GM12878 (cell line): ENCODE measurements at regions not wholly inside any gene's neighbourhood (a gene's known extent, or its start where the extent isn't known, plus 50 kb on each side); places are given as distances from the start of the nearest gene placed in this dataset.

Experiments
- ATAC-seq: fragments of 200-7000 bp; cut with Tn5 transposase; 3 replicates; pipeline ENCODE4 v1.9.1; 2020; ENCODE audit warnings: mild to moderate bottlenecking, moderate library complexity
- BruUV-seq: library from RNA; stranded (reverse); fragments of 400-500 nt; replicated peaks from 2 replicates; lab custom pipeline; 2021; lab: Mats Ljungman, UMichigan
- CTCF ChIA-PET: fragments of 300-600 bp; sonication (Branson Sonifier 250); formaldehyde crosslinking; extraction: SDS; loops from one replicate; lab custom pipeline; 2021; ENCODE audit warnings: inconsistent platforms; lab: Yijun Ruan, JAX
- POLR2A ChIA-PET: fragments of 350-600 bp; formaldehyde crosslinking; extraction: SDS; loops from one replicate; lab custom pipeline; 2021; ENCODE audit warnings: inconsistent platforms; lab: Charles Lee
- RAD21 ChIA-PET: fragments of 300-600 bp; sonication (Branson Sonifier 250); formaldehyde crosslinking; loops from one replicate; lab custom pipeline; 2023; ENCODE audit warnings: antibody characterized with exemption; ENCODE audit not compliant: unreplicated experiment; lab: Charles Lee
- SMC1A ChIA-PET: fragments of 300-600 bp; sonication (Branson Sonifier 250); formaldehyde crosslinking; loops from one replicate; lab custom pipeline; 2023; ENCODE audit not compliant: unreplicated experiment, uncharacterized antibody; lab: Charles Lee
- DNase-seq: peaks from one replicate; pipeline ENCODE4 v3.0.0-alpha.2; 2011; ENCODE audit warnings: low read depth, low spot score
- FAIRE-seq: peaks from 3 replicates; lab custom pipeline; 2011; peaks lifted over from hg19 to GRCh38; lab: Jason Lieb, UNC
- H2AFZ ChIP-seq: 2 replicates; pipeline ENCODE4 v1.6.0; 2011; ENCODE audit warnings: low read depth, low read length, control low read depth; ENCODE audit not compliant: control insufficient read depth
- H3K27ac ChIP-seq: 2 replicates; pipeline ENCODE4 v1.5.1; 2011; ENCODE audit warnings: control low read depth; ENCODE audit not compliant: control insufficient read depth, insufficient read depth
- H3K27me3 ChIP-seq, 2 experiments: replicated peaks in 1 of 2; 2 replicates each; pipeline versions ENCODE4 v1.6.0 to v1.6.1; 2011; ENCODE audit warnings: low read length in 1 of 2; ENCODE audit not compliant: control insufficient read depth in 2 of 2, insufficient read depth in 2 of 2
- H3K36me3 ChIP-seq, 2 experiments: 2 replicates each; pipeline ENCODE4 v1.5.1; 2011; ENCODE audit warnings: low read length in 1 of 2; ENCODE audit not compliant: control insufficient read depth in 2 of 2, insufficient read depth in 2 of 2
- H3K4me1 ChIP-seq: 2 replicates; pipeline ENCODE4 v1.6.1; 2011; ENCODE audit warnings: mild to moderate bottlenecking, low read length, moderate library complexity, mixed read lengths; ENCODE audit not compliant: control insufficient read depth, insufficient read depth
- H3K4me2 ChIP-seq: 2 replicates; pipeline ENCODE4 v1.6.0; 2011; ENCODE audit warnings: control low read depth; ENCODE audit not compliant: control insufficient read depth, insufficient read depth
- H3K4me3 ChIP-seq: fragments of 200-600 bp; sonication (generic); 2 replicates; pipeline ENCODE4 v1.5.1; 2016
- H3K79me2 ChIP-seq: 2 replicates; pipeline ENCODE4 v1.6.0; 2011; ENCODE audit warnings: low read length; ENCODE audit not compliant: control insufficient read depth, insufficient read depth
- H3K9ac ChIP-seq: 2 replicates; pipeline ENCODE4 v1.8.0; 2011; ENCODE audit warnings: low read length, control low read depth, mixed read lengths; ENCODE audit not compliant: control insufficient read depth, insufficient read depth
- H3K9me3 ChIP-seq: replicated peaks from 3 replicates; pipeline ENCODE4 v1.5.1; 2011; ENCODE audit warnings: mild to moderate bottlenecking, low read length; ENCODE audit not compliant: control insufficient read depth, insufficient read depth
- H4K20me1 ChIP-seq: 2 replicates; pipeline ENCODE4 v1.6.0; 2011; ENCODE audit not compliant: control insufficient read depth, insufficient read depth
- BCL11A ChIP-seq: IDR thresholded peaks from 2 replicates; pipeline ENCODE4 v1.6.1; 2011; ENCODE audit warnings: low read depth, low read length
- CHD2 ChIP-seq: IDR thresholded peaks from 2 replicates; pipeline ENCODE4 v1.6.1; 2011; ENCODE audit warnings: low read depth, low read length, improper control_type of control experiment, borderline replicate concordance
- CREB1 ChIP-seq: IDR thresholded peaks from 2 replicates; pipeline ENCODE4 v1.6.1; 2012; ENCODE audit warnings: low read depth, mild to moderate bottlenecking, inconsistent platforms
- CTCF ChIP-seq, 3 experiments: IDR thresholded peaks in 2 of 3; conservative IDR thresholded peaks in 1 of 3; 2 replicates each; pipeline ENCODE4 v1.5.1; 2011; ENCODE audit warnings: low read depth in 3 of 3, low read length in 3 of 3, mild to moderate bottlenecking in 3 of 3, control low read depth in 2 of 3, moderate library complexity in 2 of 3, inconsistent platforms in 1 of 3, mixed read lengths in 1 of 3; ENCODE audit not compliant: control insufficient read depth in 2 of 3, insufficient read depth in 1 of 3; ENCODE audit errors: extremely low read depth in 1 of 3
- FOXM1 ChIP-seq: IDR thresholded peaks from 2 replicates; pipeline ENCODE4 v1.6.1; 2012; ENCODE audit warnings: low read depth, mild to moderate bottlenecking, inconsistent platforms, low read length, moderate library complexity
- MTA3 ChIP-seq: IDR thresholded peaks from 2 replicates; pipeline ENCODE4 v1.6.1; 2012; ENCODE audit warnings: low read length, inconsistent platforms, borderline replicate concordance
- NBN ChIP-seq: fragments of 450-650 bp; IDR thresholded peaks from 2 replicates; pipeline ENCODE4 v1.6.1; 2016
- NFYA ChIP-seq: IDR thresholded peaks from 2 replicates; pipeline ENCODE4 v1.6.1; 2011; ENCODE audit warnings: low read depth, mild to moderate bottlenecking, low read length, improper control_type of control experiment, borderline replicate concordance
- NKRF ChIP-seq: fragments of 450-650 bp; conservative IDR thresholded peaks from 2 replicates; pipeline ENCODE4 v1.6.1; 2017; ENCODE audit warnings: mild to moderate bottlenecking, moderate library complexity
- RBBP5 ChIP-seq: fragments of 200-600 bp; sonication (generic); conservative IDR thresholded peaks from 2 replicates; pipeline ENCODE4 v1.6.1; 2016
- RELB ChIP-seq: fragments of 450-650 bp; IDR thresholded peaks from 2 replicates; pipeline ENCODE4 v1.6.1; 2017; ENCODE audit warnings: low read depth, mild to moderate bottlenecking, moderate library complexity
- STAT1 ChIP-seq: fragments of 450-650 bp; conservative IDR thresholded peaks from 2 replicates; pipeline ENCODE4 v1.6.1; 2014; ENCODE audit warnings: antibody characterized with exemption, mild to moderate bottlenecking
- WRNIP1 ChIP-seq: IDR thresholded peaks from 2 replicates; pipeline ENCODE4 v1.6.1; 2011; ENCODE audit warnings: low read depth, low read length, improper control_type of control experiment, borderline replicate concordance
- ZBED1 ChIP-seq: IDR thresholded peaks from 2 replicates; pipeline ENCODE4 v1.6.1; 2016; ENCODE audit warnings: borderline replicate concordance
- WGBS: methylation state at CpG from one replicate; pipeline ENCODE4 v1.1.6; 2016; ENCODE audit warnings: low lambda C conversion rate; ENCODE audit not compliant: insufficient replicate concordance, insufficient coverage; ENCODE audit errors: missing lambda C conversion rate; 5-methylcytosine and 5-hydroxymethylcytosine counted together
- in situ Hi-C: fragments of 300-500 bp; cut with MboI; formaldehyde crosslinking; loops from 9 replicates; pipeline ENCODE4 v1.14.3; 2018; ENCODE audit warnings: mixed read lengths
- intact Hi-C: fragments of 100-400 bp; cut with micrococcal nuclease; formaldehyde crosslinking; loops from one replicate; pipeline ENCODE4 v1.14.2; 2022; ENCODE audit not compliant: unreplicated experiment

GRCh38 chr13:100983111-100983510 lies 308.5 kb upstream of the TMTC4 start:
- ChIA-PET CTCF (interaction anchor here (0.7 kb wide), 1 partner anchor 261 kb away, joined by 3 read pairs; no protein-coding TSS in a partner anchor), RAD21 (no interaction called here), SMC1A (no interaction called here), POLR2A (no interaction called here)
- FAIRE-seq (no peak), ATAC-seq (no peak), DNase-seq (no peak)
- no peak overlapping the region for H3K27ac ChIP-seq
- intact Hi-C loops, result no loop called here
- no peak overlapping the region for H3K4me3 ChIP-seq
- H3K79me2 ChIP-seq, result no peaks in the 10 kb centered on the region
- no peaks in the 10 kb centered on the region for H3K4me1 ChIP-seq
- WGBS, result under 1% methylated on average over 6 of the region's 6 CpGs
- H2AFZ ChIP-seq, result no peak overlapping the region
- H3K36me3 ChIP-seq, result no peaks in the 10 kb centered on the region
- TF ChIP-seq STAT1 (no peak), WRNIP1 (no peak), CREB1 (no peak), NFYA (no peak), RELB (no peak), MTA3 (no peak), RBBP5 (no peak), BCL11A (no peak), ZBED1 (no peak), CTCF (IDR thresholded peaks at IDR 0.05 in 2 of 3, conservative IDR thresholded peaks at IDR 0.05 in 1 of 3; ENCODE audit: control insufficient read depth in 2 of 3, extremely low read depth in 1 of 3, insufficient read depth in 1 of 3, low read depth in 3 of 3, low read length in 3 of 3) (no peak), NBN (no peak), NKRF (no peak), FOXM1 (no peak), CHD2 (no peak)
- H3K9ac ChIP-seq, result no peak overlapping the region
- H3K4me2 ChIP-seq, result no peak overlapping the region
- in situ Hi-C loops, result no loop called here
- no peaks in the 10 kb centered on the region for H4K20me1 ChIP-seq
- H3K27me3 ChIP-seq, result no peaks in the 10 kb centered on the region
- no TSS peak for BruUV-seq
- no peaks in the 10 kb centered on the region for H3K9me3 ChIP-seq
